BJ (cell line): ENCODE measurements at regions not wholly inside any gene's neighbourhood (a gene's known extent, or its start where the extent isn't known, plus 50 kb on each side); places are given as distances from the start of the nearest gene placed in this dataset.
"Not testable (repeated sequence)": the region's sequence is repeated elsewhere in the genome, so short reads cannot be mapped to it uniquely, and the experiment has no call there.

Experiments
- CTCF ChIA-PET: fragments of 350-600 bp; formaldehyde crosslinking; extraction: SDS; loops from one replicate; lab custom pipeline; 2021; ENCODE audit warnings: antibody characterized with exemption, inconsistent platforms; lab: Yijun Ruan, JAX
- POLR2A ChIA-PET: fragments of 300-600 bp; sonication (Branson Sonifier 250); formaldehyde crosslinking; extraction: SDS; loops from one replicate; lab custom pipeline; 2021; ENCODE audit warnings: antibody characterized with exemption; lab: Charles Lee
- DNase-seq: peaks from one replicate; pipeline ENCODE4 v3.0.0-alpha.2; 2011; ENCODE audit warnings: low read depth
- H3K27me3 ChIP-seq: 2 replicates; pipeline ENCODE4 v1.6.0; 2011; ENCODE audit warnings: low read length; ENCODE audit not compliant: control insufficient read depth, insufficient read depth
- H3K36me3 ChIP-seq: 2 replicates; pipeline ENCODE4 v1.5.1; 2011; ENCODE audit warnings: low read length; ENCODE audit not compliant: control insufficient read depth, insufficient read depth
- H3K4me3 ChIP-seq: 2 replicates; pipeline ENCODE4 v1.5.1; 2011; ENCODE audit warnings: low read depth, mild to moderate bottlenecking, control low read depth, low read length
- TF ChIP-seq, protein P1 (sequence below): IDR thresholded peaks from 2 replicates; pipeline ENCODE4 v1.5.1; 2011; ENCODE audit warnings: low read depth, mild to moderate bottlenecking, control low read depth, inconsistent platforms, low read length, moderate library complexity; ENCODE audit not compliant: insufficient read depth

DNA sequence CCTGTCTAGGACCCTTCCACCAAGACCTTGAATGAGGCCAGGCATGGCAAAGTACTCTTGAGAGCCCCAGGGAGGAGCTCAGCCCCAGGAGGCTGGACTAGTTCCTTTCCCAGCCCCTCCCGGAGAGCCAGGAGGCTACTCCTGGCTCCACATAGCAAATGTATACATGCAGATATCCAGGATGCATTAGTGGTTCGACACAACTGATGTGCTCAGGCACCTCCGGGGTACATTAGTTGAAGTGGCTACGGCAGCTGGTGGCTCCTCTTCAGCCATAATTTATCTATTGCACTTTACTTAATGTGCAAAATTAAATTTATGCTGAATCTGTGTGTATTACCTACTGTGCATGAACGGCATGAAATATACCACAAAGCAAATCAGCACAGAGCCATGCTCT lies 182.8 kb upstream of the MEIS1 start:
- no peak for DNase-seq
- Histone ChIP-seq H3K27me3 (no peaks in the 10 kb centered on the region), H3K36me3 (no peaks in the 10 kb centered on the region), H3K4me3 (no peak overlapping the region)
- TF ChIP-seq, protein P1, sequence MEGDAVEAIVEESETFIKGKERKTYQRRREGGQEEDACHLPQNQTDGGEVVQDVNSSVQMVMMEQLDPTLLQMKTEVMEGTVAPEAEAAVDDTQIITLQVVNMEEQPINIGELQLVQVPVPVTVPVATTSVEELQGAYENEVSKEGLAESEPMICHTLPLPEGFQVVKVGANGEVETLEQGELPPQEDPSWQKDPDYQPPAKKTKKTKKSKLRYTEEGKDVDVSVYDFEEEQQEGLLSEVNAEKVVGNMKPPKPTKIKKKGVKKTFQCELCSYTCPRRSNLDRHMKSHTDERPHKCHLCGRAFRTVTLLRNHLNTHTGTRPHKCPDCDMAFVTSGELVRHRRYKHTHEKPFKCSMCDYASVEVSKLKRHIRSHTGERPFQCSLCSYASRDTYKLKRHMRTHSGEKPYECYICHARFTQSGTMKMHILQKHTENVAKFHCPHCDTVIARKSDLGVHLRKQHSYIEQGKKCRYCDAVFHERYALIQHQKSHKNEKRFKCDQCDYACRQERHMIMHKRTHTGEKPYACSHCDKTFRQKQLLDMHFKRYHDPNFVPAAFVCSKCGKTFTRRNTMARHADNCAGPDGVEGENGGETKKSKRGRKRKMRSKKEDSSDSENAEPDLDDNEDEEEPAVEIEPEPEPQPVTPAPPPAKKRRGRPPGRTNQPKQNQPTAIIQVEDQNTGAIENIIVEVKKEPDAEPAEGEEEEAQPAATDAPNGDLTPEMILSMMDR: no peak
- POLR2A ChIA-PET: no interaction called here
- CTCF ChIA-PET: no interaction called here

DNA sequence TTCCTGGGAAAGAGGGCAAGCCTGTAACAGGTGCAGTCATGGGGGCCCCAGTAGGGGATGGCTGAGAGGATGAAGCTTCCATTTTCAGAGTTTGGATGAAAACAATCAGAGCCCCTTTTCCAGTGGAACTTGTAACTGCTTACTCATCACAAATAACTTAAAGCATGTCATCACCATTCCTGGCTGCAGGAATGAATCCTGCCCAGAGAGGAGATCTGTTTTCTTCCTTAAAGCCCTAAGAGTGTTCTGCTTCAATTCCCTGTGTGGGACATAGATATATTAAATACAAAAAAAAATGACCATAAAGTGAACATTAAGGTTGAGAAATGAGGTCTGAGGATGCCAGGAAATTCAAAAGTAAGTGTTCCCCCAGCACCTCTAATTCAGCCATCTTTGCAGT lies 183.4 kb upstream of the MEIS1 start:
- TF ChIP-seq, protein P1: no peak
- POLR2A ChIA-PET: no interaction called here

DNA sequence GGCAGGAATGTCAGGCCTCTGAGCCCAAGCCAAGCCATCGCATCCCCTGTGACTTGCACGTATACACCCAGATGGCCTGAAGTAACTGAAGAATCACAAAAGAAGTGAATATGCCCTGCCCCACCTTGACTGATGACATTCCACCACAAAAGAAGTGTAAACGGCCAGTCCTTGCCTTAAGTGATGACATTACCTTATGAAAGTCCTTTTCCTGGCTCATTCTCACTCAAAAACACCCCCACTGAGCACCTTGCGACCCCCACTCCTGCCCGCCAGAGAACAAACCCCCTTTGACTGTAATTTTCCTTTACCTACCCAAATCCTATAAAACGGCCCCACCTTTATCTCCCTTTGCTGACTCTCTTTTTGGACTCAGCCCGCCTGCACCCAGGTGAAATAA lies 185.8 kb upstream of the MEIS1 start:
- H3K4me3 ChIP-seq, CTCF ChIA-PET, H3K36me3 ChIP-seq, DNase-seq, H3K27me3 ChIP-seq, POLR2A ChIA-PET: not testable (repeated sequence)

More for the DNA sequence above, 183.4 kb upstream of the MEIS1 start:
- no peak for DNase-seq
- Histone ChIP-seq H3K36me3 (no peaks in the 10 kb centered on the region), H3K4me3 (no peak overlapping the region), H3K27me3 (no peaks in the 10 kb centered on the region)
- CTCF ChIA-PET: no interaction called here

DNA sequence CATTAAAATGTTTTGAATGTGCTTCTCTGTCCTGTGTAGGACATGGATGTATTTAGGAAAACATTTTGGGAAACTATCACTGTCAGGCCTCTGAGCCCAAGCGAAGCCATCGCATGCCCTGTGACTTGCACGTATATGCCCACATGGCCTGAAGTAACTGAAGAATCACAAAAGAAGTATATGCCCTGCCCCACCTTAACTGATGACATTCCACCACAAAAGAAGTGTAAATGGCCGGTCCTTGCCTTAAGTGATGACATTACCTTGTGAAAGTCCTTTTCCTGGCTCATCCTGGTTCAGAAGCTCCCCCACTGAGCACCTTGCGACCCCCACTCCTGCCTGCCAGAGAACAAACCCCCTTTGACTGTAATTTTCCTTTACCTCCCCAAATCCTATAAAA lies 191.1 kb upstream of the MEIS1 start:
- POLR2A ChIA-PET, H3K27me3 ChIP-seq, DNase-seq, CTCF ChIA-PET, H3K4me3 ChIP-seq, H3K36me3 ChIP-seq: not testable (repeated sequence)

DNA sequence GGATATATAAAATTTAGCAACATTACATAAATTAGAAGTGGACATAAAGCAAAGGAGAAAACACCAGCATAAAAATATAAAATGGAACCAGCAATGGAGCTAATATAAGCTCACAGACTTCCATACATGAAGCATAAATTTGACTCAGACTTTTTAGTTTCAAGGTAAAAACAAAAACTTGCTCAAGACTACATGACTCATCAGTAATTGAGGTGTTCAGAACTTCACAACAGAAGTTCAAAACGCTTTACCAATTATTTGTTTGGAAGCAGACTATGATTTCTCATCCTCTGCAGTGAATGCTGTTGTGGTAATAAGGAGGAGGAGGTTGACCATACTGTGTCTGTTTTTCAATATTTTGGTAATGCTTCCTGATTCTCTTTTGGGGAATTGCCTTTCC lies 192.0 kb upstream of the MEIS1 start:
- H3K36me3 ChIP-seq, DNase-seq, H3K27me3 ChIP-seq, H3K4me3 ChIP-seq, POLR2A ChIA-PET: not testable (repeated sequence)
- CTCF ChIA-PET: interaction anchor here (1.2 kb wide), 1 partner anchor 10 kb away, joined by 5 read pairs; no protein-coding TSS in a partner anchor

DNA sequence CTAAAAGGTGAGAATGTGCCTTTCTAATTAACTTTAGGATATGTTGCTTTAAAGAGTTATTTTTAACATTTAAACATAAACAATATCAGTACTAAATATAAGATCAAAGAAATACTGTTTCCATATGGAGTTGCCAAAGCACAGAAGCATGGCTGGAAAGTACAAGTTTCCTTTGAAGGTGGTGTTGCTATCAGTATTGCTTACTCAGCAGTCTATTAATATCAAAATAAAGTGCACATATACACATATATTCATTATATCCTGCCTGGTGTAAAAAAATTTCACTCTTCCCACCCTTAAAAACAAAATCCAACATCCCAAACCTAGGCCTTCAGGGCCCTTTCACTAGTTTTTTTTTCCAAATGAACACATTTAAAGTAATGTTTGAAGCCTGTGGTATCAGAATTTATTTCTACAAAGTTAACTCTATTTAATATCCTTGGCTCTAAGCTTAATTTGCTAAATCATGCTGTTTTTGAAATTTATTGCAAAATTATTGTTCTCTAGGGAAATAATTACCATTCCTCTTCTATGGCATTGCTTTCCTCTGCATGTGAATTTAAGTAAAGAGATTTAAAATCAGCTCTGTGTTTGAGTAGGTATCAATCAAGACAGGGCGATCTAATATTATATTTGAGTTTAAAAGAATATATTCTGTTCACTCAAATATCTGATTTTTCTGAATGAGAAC lies 192.7 kb upstream of the MEIS1 start:
- TF ChIP-seq, protein P1: no peak
- POLR2A ChIA-PET: no interaction called here
- no peaks in the 10 kb centered on the region for H3K36me3 ChIP-seq
- H3K27me3 ChIP-seq: no peaks in the 10 kb centered on the region; the same call in 1 of the 2 replicates
- CTCF ChIA-PET: interaction anchor here (1.2 kb wide), 1 partner anchor 9 kb away, joined by 5 read pairs; no protein-coding TSS in a partner anchor
- DNase-seq: no peak
- no peak overlapping the region for H3K4me3 ChIP-seq

DNA sequence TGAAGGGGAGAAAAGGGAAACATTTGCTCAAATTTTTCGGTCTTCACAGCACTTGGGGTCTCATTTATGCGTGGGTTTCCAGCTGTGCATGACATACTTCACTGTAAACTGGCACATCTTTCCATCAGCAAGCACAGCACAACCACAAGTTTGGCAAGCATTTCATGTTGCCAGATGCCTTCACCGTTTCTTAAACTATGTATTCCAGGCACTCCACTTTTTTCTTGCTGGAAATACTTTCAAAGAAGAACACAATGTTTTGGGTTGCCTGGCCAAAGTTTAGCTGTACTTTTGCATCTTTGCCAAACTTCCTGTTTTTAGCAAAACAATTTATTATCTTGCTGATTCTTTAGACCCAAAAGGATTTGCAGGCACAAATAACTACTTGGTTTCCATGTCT lies 194.6 kb upstream of the MEIS1 start:
- ChIA-PET POLR2A (no interaction called here), CTCF (no interaction called here)
- H3K27me3 ChIP-seq: no peaks in the 10 kb centered on the region; the same call in 1 of the 2 replicates
- H3K4me3 ChIP-seq: no peak overlapping the region
- DNase-seq: no peak
- no peaks in the 10 kb centered on the region for H3K36me3 ChIP-seq
- TF ChIP-seq, protein P1: no peak
